GM23248 (cell line): ENCODE measurements at regions not wholly inside any gene's neighbourhood (a gene's known extent, or its start where the extent isn't known, plus 50 kb on each side); places are given as distances from the start of the nearest gene placed in this dataset.
"Not testable (repeated sequence)": the region's sequence is repeated elsewhere in the genome, so short reads cannot be mapped to it uniquely, and the experiment has no call there.

Experiments
- DNase-seq: peaks from one replicate; pipeline ENCODE4 v3.0.0-alpha.2; 2015
- H2AFZ ChIP-seq: fragments of 200-600 bp; sonication (generic); 2 replicates; pipeline ENCODE4 v1.6.1; 2016; ENCODE audit warnings: antibody characterized with exemption
- H3F3A ChIP-seq: fragments of 200-600 bp; sonication (generic); 2 replicates; pipeline ENCODE4 v1.6.1; 2016; ENCODE audit warnings: mild to moderate bottlenecking, antibody characterized with exemption, mixed run types; ENCODE audit not compliant: insufficient read depth
- H3K27ac ChIP-seq: fragments of 200-600 bp; sonication (generic); 2 replicates; pipeline ENCODE4 v1.5.1; 2016; ENCODE audit warnings: mild to moderate bottlenecking
- H3K27me3 ChIP-seq: fragments of 200-600 bp; sonication (generic); replicated peaks from 2 replicates; pipeline ENCODE4 v1.6.1; 2016; ENCODE audit warnings: mild to moderate bottlenecking; ENCODE audit not compliant: insufficient read depth
- H3K36me3 ChIP-seq: fragments of 200-600 bp; sonication (generic); 2 replicates; pipeline ENCODE4 v1.6.1; 2016; ENCODE audit warnings: low read depth, mild to moderate bottlenecking
- H3K4me1 ChIP-seq: fragments of 200-600 bp; sonication (generic); 2 replicates; pipeline ENCODE4 v1.6.1; 2016; ENCODE audit warnings: mild to moderate bottlenecking; ENCODE audit not compliant: insufficient read depth
- H3K4me2 ChIP-seq: fragments of 200-600 bp; sonication (generic); one replicate; pipeline ENCODE4 v1.6.1; 2016; ENCODE audit warnings: mild to moderate bottlenecking; ENCODE audit not compliant: unreplicated experiment
- H3K4me3 ChIP-seq: fragments of 200-600 bp; sonication (generic); 2 replicates; pipeline ENCODE4 v1.5.1; 2016; ENCODE audit warnings: mild to moderate bottlenecking
- H3K79me2 ChIP-seq: fragments of 200-600 bp; sonication (generic); 2 replicates; pipeline ENCODE4 v1.6.1; 2016; ENCODE audit warnings: mild to moderate bottlenecking; ENCODE audit not compliant: insufficient read depth
- H3K9ac ChIP-seq: fragments of 200-600 bp; sonication (generic); 2 replicates; pipeline ENCODE4 v1.6.1; 2016; ENCODE audit warnings: mild to moderate bottlenecking
- H3K9me2 ChIP-seq: fragments of 200-600 bp; sonication (generic); 2 replicates; pipeline ENCODE4 v1.6.1; 2016; ENCODE audit warnings: mixed run types, mild to moderate bottlenecking, moderate library complexity; ENCODE audit not compliant: insufficient read depth
- H3K9me3 ChIP-seq: fragments of 200-600 bp; sonication (generic); one replicate; pipeline ENCODE4 v1.6.1; 2017; ENCODE audit warnings: low read depth
- H4K20me1 ChIP-seq: fragments of 200-600 bp; sonication (generic); 2 replicates; pipeline ENCODE4 v1.6.0; 2016; ENCODE audit not compliant: insufficient read depth
- EZH2 ChIP-seq: fragments of 200-600 bp; sonication (generic); IDR thresholded peaks from 2 replicates; pipeline ENCODE4 v1.6.1; 2018; ENCODE audit warnings: antibody characterized with exemption, mild to moderate bottlenecking; ENCODE audit not compliant: insufficient read depth, poor library complexity, severe bottlenecking
- EZH2phosphoT487 ChIP-seq: fragments of 200-600 bp; sonication (generic); IDR thresholded peaks from 2 replicates; pipeline ENCODE4 v1.6.1; 2018; ENCODE audit warnings: antibody characterized with exemption, moderate library complexity, mild to moderate bottlenecking, low read depth; ENCODE audit not compliant: insufficient read depth
- WGBS, 2 experiments: methylation state at CpG; one replicate each; pipeline ENCODE4 v1.1.6; 2015 to 2017; ENCODE audit warnings: low lambda C conversion rate in 2 of 2, low coverage in 1 of 2; ENCODE audit errors: missing lambda C conversion rate in 2 of 2; 5-methylcytosine and 5-hydroxymethylcytosine counted together
- in situ Hi-C: fragments of 300-500 bp; cut with MboI; formaldehyde crosslinking; loops from 2 replicates; pipeline ENCODE4 v1.15.0; 2020

- DNase-seq, result no peak
- Histone ChIP-seq H3K4me2 (no peak overlapping the region), H2AFZ (no peak overlapping the region), H4K20me1 (no peaks in the 10 kb centered on the region), H3K9ac (no peak overlapping the region), H3K9me3 (no peaks in the 10 kb centered on the region), H3K9me2 (no peaks in the 10 kb centered on the region), H3K79me2 (no peaks in the 10 kb centered on the region), H3K27me3 (no peaks in the 10 kb centered on the region), H3K4me1 (no peaks in the 10 kb centered on the region), H3K27ac (no peak overlapping the region), H3K4me3 (no peak overlapping the region), H3F3A (no peaks in the 10 kb centered on the region), H3K36me3 (no peaks in the 10 kb centered on the region)
- TF ChIP-seq EZH2phosphoT487 (no peak), EZH2 (no peak)
- in situ Hi-C loops, result no loop called here
Measured at GRCh38 chr12:97877404-97877803, 414.8 kb downstream of the RMST start.

GRCh38 chr12:97886511-97887176 lies 424.0 kb downstream of the RMST start:
- no peak overlapping the region for H3K9ac ChIP-seq
- H3F3A ChIP-seq, result no peaks in the 10 kb centered on the region
- TF ChIP-seq EZH2 (no peak), EZH2phosphoT487 (no peak)
- no peak for DNase-seq
- no peak overlapping the region for H3K27ac ChIP-seq
- no peaks in the 10 kb centered on the region for H3K36me3 ChIP-seq
- no peaks in the 10 kb centered on the region for H3K4me1 ChIP-seq
- H3K9me3 ChIP-seq, result no peaks in the 10 kb centered on the region
- in situ Hi-C loops, result no loop called here
- H3K4me2 ChIP-seq, result no peak overlapping the region
- no peak overlapping the region for H3K4me3 ChIP-seq
- H3K9me2 ChIP-seq, result no peaks in the 10 kb centered on the region
- no peaks in the 10 kb centered on the region for H3K79me2 ChIP-seq
- WGBS, 2 experiments, result 7 to 9% methylated on average over 4 of the region's 4 CpGs
- H2AFZ ChIP-seq, result no peak overlapping the region
- no peaks in the 10 kb centered on the region for H3K27me3 ChIP-seq
- no peaks in the 10 kb centered on the region for H4K20me1 ChIP-seq

GRCh38 chr12:97897881-97898280 lies 435.3 kb downstream of the RMST start:
- H3K9me3 ChIP-seq, H3K4me3 ChIP-seq, H3K4me2 ChIP-seq, H3K9me2 ChIP-seq, H3K79me2 ChIP-seq, H3F3A ChIP-seq, in situ Hi-C loops, H3K9ac ChIP-seq, DNase-seq, H3K4me1 ChIP-seq, H2AFZ ChIP-seq, H3K27ac ChIP-seq, H4K20me1 ChIP-seq, H3K36me3 ChIP-seq, H3K27me3 ChIP-seq: not testable (repeated sequence)
- 7 to 8% methylated on average over 6 of the region's 6 CpGs for WGBS, 2 experiments

DNA sequence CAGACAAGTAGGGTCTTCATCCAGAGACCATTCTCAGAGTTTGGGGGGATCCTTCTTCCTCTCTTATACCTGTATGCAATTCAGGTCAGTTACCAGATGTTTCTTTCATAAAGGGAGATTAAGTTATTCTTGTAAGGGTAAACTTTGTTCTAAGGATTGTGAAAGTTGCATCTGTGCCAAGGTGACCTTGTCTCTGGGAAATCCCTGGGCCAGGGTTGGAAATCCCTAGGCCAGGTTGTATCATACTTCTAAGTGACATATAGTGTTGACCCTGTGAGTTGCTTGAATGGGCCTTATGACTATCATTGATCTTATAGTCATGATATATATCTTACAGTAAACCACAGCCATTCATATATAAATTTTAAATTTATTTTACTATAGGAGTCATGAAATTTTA lies 436.9 kb downstream of the RMST start:
- Histone ChIP-seq H3K27me3 (no peaks in the 10 kb centered on the region), H3K9ac (no peak overlapping the region), H3K79me2 (no peaks in the 10 kb centered on the region), H3K9me3 (no peaks in the 10 kb centered on the region), H3K4me3 (no peak overlapping the region), H3K36me3 (no peaks in the 10 kb centered on the region), H4K20me1 (no peaks in the 10 kb centered on the region), H3F3A (no peaks in the 10 kb centered on the region), H3K4me1 (no peaks in the 10 kb centered on the region), H3K27ac (no peak overlapping the region), H3K9me2 (no peaks in the 10 kb centered on the region), H2AFZ (no peak overlapping the region), H3K4me2 (no peak overlapping the region)
- in situ Hi-C loops, result no loop called here
- TF ChIP-seq EZH2phosphoT487 (no peak), EZH2 (no peak)
- no peak for DNase-seq

- Histone ChIP-seq H3K9ac (no peak overlapping the region), H3K4me1 (no peaks in the 10 kb centered on the region), H4K20me1 (no peaks in the 10 kb centered on the region), H3K9me3 (no peaks in the 10 kb centered on the region), H3K4me2 (no peak overlapping the region), H3K4me3 (no peak overlapping the region), H2AFZ (no peak overlapping the region), H3K9me2 (no peaks in the 10 kb centered on the region), H3K27me3 (no peaks in the 10 kb centered on the region), H3K36me3 (no peaks in the 10 kb centered on the region), H3K27ac (no peak overlapping the region), H3K79me2 (no peaks in the 10 kb centered on the region), H3F3A (no peaks in the 10 kb centered on the region)
- no peak for DNase-seq
- in situ Hi-C loops, result no loop called here
- TF ChIP-seq EZH2 (no peak), EZH2phosphoT487 (no peak)
- WGBS, 2 experiments, result 0 to 4% methylated on average over 1 of the region's 1 CpG
Measured at GRCh38 chr12:97899956-97900355, 437.4 kb downstream of the RMST start.
